HCT116 (cell line): ENCODE measurements at regions not wholly inside any gene's neighbourhood (a gene's known extent, or its start where the extent isn't known, plus 50 kb on each side); places are given as distances from the start of the nearest gene placed in this dataset.

Experiments
- CEBPB ChIP-seq: IDR thresholded peaks from 2 replicates; pipeline ENCODE4 v1.6.1; 2012; ENCODE audit warnings: low read depth
- CTCF ChIP-seq, 3 experiments: fragments of 200-600 bp in 1 of 3; sonication (generic) in 1 of 3; IDR thresholded peaks in 2 of 3; conservative IDR thresholded peaks in 1 of 3; 2 replicates each; pipeline ENCODE4 v1.5.1; 2012 to 2017; ENCODE audit warnings: low read depth in 2 of 3, low read length in 2 of 3, antibody characterized with exemption in 1 of 3, borderline replicate concordance in 1 of 3, control low read depth in 1 of 3, mild to moderate bottlenecking in 1 of 3, mixed read lengths in 1 of 3, mixed run types in 1 of 3, moderate library complexity in 1 of 3; ENCODE audit not compliant: insufficient read depth in 1 of 3
- EZH2phosphoT487 ChIP-seq: fragments of 200-600 bp; IDR thresholded peaks from 2 replicates; pipeline ENCODE4 v1.6.1; 2018; ENCODE audit warnings: antibody characterized with exemption, borderline replicate concordance
- MAX ChIP-seq: IDR thresholded peaks from 2 replicates; pipeline ENCODE4 v1.6.1; 2012
- POLR2A ChIP-seq: IDR thresholded peaks from 2 replicates; pipeline ENCODE4 v1.7.0; 2011; ENCODE audit warnings: borderline replicate concordance; ENCODE audit not compliant: insufficient read depth, insufficient read length; ENCODE audit errors: extremely low read depth
- POLR2AphosphoS5 ChIP-seq: IDR thresholded peaks from 2 replicates; pipeline ENCODE4 v1.6.1; 2011; ENCODE audit warnings: mild to moderate bottlenecking, low read depth, low read length, moderate library complexity
- RAD21 ChIP-seq: IDR thresholded peaks from 2 replicates; pipeline ENCODE4 v1.6.1; 2012; ENCODE audit warnings: low read depth, mild to moderate bottlenecking
- REST ChIP-seq: IDR thresholded peaks from 2 replicates; pipeline ENCODE4 v1.6.1; 2012; ENCODE audit warnings: low read depth
- SRF ChIP-seq: IDR thresholded peaks from 2 replicates; pipeline ENCODE4 v1.6.1; 2012; ENCODE audit warnings: low read depth
- YY1 ChIP-seq: IDR thresholded peaks from 2 replicates; pipeline ENCODE4 v1.6.1; 2011; ENCODE audit warnings: low read length, low read depth, moderate library complexity, mild to moderate bottlenecking; ENCODE audit not compliant: insufficient replicate concordance; ENCODE audit errors: extremely low read depth

GRCh38 chr3:117887901-117888300 lies 1146.7 kb downstream of the IGSF11 start:
- TF ChIP-seq CTCF (IDR thresholded peaks at IDR 0.05 in 2 of 3, conservative IDR thresholded peaks at IDR 0.05 in 1 of 3; ENCODE audit: borderline replicate concordance in 1 of 3, insufficient read depth in 1 of 3, low read depth in 2 of 3, low read length in 2 of 3) (no peak), YY1 (no peak), REST (no peak), CEBPB (no peak), MAX (no peak), POLR2A (no peak), EZH2phosphoT487 (no peak), RAD21 (no peak), POLR2AphosphoS5 (no peak), SRF (no peak)
